Activated CD8-positive, alpha-beta memory T cell treated with anti-CD3 and anti-CD28 coated beads, Interleukin-2, amount 10 ng/mL, durations not matched to agents 7 days and 5 days (primary cell): ENCODE measurements at regions not wholly inside any gene's neighbourhood (a gene's known extent, or its start where the extent isn't known, plus 50 kb on each side); places are given as distances from the start of the nearest gene placed in this dataset.

Experiments
- ATAC-seq: fragments of 150-1000 bp; cut with Tn5 transposase; one replicate; pipeline ENCODE4 v1.10.0; 2021; ENCODE audit warnings: moderate library complexity
- CTCF ChIA-PET: fragments of 350-600 bp; sonication (Branson Sonifier 250); formaldehyde crosslinking; loops from one replicate; lab custom pipeline; 2021; ENCODE audit warnings: antibody characterized with exemption; lab: Charles Lee
- DNase-seq: peaks from one replicate; pipeline ENCODE4 v3.0.0-alpha.2; 2020
- H3K27ac Mint-ChIP-seq: one replicate; pipeline ENCODE4 v1.8.0; 2021; ENCODE audit warnings: mild to moderate bottlenecking, mixed read lengths
- H3K27me3 Mint-ChIP-seq: one replicate; pipeline ENCODE4 v1.8.0; 2021; ENCODE audit warnings: mixed read lengths
- H3K36me3 Mint-ChIP-seq: one replicate; pipeline ENCODE4 v1.8.0; 2021; ENCODE audit warnings: mild to moderate bottlenecking, mixed read lengths
- H3K4me1 Mint-ChIP-seq: one replicate; pipeline ENCODE4 v1.8.0; 2021; ENCODE audit warnings: mixed read lengths
- H3K4me3 Mint-ChIP-seq: one replicate; pipeline ENCODE4 v1.8.0; 2021; ENCODE audit warnings: mild to moderate bottlenecking, moderate library complexity, mixed read lengths
- H3K9me3 Mint-ChIP-seq: one replicate; pipeline ENCODE4 v1.8.0; 2022; ENCODE audit warnings: low read depth, mixed read lengths

DNA sequence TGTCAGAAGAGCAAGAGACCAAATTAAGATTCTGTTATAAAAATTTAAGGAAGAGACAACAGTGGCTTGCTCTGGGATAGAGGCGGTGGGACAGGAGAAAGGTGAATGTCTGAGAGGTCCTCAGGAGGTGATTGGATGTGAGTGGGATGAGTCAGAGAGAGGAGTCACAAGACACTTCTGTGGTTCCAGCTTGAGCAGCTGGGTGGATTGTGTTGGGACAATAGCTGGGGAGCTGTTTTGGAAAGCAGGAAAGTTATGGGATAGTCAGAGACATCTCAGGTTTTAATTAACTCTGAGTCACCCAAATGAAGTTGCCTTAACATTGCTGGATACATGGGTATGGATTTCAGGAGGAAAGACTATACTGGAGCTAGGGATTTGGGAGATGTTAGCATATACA is 218.0 kb upstream of the TRIB2 start:
- no peak overlapping the region for H3K4me3 Mint-ChIP-seq
- H3K4me1 Mint-ChIP-seq, result peaks cover 75% of the 10 kb centered on the region
- H3K36me3 Mint-ChIP-seq, result peaks cover 7% of the 10 kb centered on the region
- no peak for DNase-seq
- peak overlapping the region; percentile 45 for H3K27ac Mint-ChIP-seq
- peaks cover 3% of the 10 kb centered on the region for H3K9me3 Mint-ChIP-seq
- no peaks in the 10 kb centered on the region for H3K27me3 Mint-ChIP-seq
- CTCF ChIA-PET, result interaction anchor here (1.3 to 2.4 kb wide), 2 partner anchors 8 to 217 kb away, joined by 3 to 8 read pairs; partner anchors contain the start of gene TRIB2
- no peak for ATAC-seq

DNA sequence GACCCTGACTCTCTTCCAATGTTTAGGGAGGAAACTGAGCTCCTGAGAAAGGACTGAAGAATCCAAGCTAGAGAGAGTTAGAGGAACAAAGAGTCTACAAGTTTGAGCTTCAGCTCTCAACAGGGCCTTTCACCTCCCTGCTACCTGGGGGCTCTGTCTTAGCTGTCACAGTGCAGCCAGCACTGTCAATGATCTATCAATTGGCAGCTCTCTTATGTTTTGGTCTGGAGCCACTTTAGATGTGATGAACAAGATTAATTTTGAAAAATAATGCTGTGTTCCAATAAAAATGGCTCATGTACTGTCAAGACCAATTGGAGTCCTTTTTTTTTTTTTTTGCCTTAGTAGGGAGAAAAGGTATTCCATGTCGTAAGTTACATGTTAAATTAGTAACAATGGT is 215.8 kb upstream of the TRIB2 start:
- Mint-ChIP-seq H3K4me1 (peaks cover 88% of the 10 kb centered on the region), H3K27ac (peak overlapping the region; percentile 90), H3K9me3 (peaks cover 3% of the 10 kb centered on the region), H3K36me3 (peaks cover 12% of the 10 kb centered on the region), H3K4me3 (peak overlapping the region; percentile 45), H3K27me3 (no peaks in the 10 kb centered on the region)
- DNase-seq, result no peak
- no peak for ATAC-seq
- CTCF ChIA-PET, result interaction anchor here (0.6 to 2.4 kb wide), 8 partner anchors 10 to 434 kb away, joined by 3 to 10 read pairs (median 4); partner anchors contain the start of gene TRIB2

DNA sequence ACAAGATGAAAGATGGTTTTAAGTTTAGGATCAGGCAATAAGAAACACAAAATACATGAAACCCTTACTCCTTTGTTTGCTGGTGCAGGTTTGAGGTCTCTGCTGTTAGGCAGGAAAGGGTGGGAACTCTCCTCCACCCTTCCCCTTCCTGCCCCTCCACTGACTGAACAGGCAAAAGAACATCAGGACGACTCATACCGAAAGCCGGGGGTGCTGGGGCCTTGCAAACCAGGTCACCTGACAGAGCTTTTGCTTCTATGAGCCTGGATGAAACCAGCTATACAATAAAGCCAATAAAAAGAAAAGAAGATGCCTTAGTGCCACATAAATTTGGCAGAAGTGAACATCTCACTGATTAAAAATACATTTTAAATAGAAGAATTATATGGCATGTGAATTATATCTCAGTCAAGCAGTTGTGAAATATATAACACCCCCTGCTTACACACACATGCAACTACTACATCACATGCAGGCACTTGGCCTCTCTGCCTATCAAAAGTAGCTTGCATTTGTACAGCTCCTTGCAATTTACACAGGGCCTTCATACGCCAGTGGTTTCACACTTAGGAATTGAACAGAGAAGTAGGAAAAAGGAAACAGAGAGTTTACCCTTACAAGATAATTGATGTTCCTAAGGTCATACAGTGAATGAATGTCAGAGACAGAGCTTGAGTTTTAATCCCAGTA is 215.1 kb upstream of the TRIB2 start:
- peaks cover 10% of the 10 kb centered on the region for H3K36me3 Mint-ChIP-seq
- no peaks in the 10 kb centered on the region for H3K27me3 Mint-ChIP-seq
- peaks cover 89% of the 10 kb centered on the region for H3K4me1 Mint-ChIP-seq
- H3K4me3 Mint-ChIP-seq, result peak overlapping the region; percentile 45
- H3K9me3 Mint-ChIP-seq, result no peaks in the 10 kb centered on the region
- peak overlapping the region; percentile 90 for H3K27ac Mint-ChIP-seq
- DNase-seq (peak; percentile 94), ATAC-seq (peak; percentile 96)
- CTCF ChIA-PET, result interaction anchor here (0.6 to 1.8 kb wide), 7 partner anchors 11 to 215 kb away, joined by 3 to 10 read pairs (median 3); partner anchors contain the start of gene TRIB2

DNA sequence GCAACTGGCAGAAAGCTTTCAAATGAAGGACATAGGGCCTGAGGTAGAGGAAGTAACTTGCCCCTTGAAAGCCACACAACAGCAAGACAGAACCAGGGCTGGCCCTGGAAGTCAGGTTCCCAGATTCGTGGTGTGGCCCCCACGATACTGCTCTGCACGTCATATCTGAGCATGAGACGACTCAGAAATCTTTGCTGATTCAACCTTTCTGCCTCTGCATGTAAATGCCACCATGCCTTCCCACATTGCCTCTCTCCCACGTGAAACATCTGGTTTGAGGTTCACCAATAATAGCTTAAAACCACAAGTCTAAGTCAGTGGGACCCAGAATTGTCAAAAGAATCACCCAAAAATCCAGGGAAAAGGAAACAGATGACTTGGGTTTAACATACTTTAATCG is 214.0 kb upstream of the TRIB2 start:
- no peaks in the 10 kb centered on the region for H3K27me3 Mint-ChIP-seq
- H3K4me1 Mint-ChIP-seq, result peaks cover 97% of the 10 kb centered on the region
- no peak overlapping the region for H3K4me3 Mint-ChIP-seq
- H3K36me3 Mint-ChIP-seq, result peaks cover 12% of the 10 kb centered on the region
- DNase-seq (peak; percentile 74), ATAC-seq (peak; percentile 28)
- peak overlapping the region; percentile 90 for H3K27ac Mint-ChIP-seq
- no peaks in the 10 kb centered on the region for H3K9me3 Mint-ChIP-seq
- CTCF ChIA-PET, result interaction anchor here (1.3 to 1.8 kb wide), 3 partner anchors 14 to 214 kb away, joined by 3 to 7 read pairs (median 4); partner anchors contain the start of gene TRIB2

DNA sequence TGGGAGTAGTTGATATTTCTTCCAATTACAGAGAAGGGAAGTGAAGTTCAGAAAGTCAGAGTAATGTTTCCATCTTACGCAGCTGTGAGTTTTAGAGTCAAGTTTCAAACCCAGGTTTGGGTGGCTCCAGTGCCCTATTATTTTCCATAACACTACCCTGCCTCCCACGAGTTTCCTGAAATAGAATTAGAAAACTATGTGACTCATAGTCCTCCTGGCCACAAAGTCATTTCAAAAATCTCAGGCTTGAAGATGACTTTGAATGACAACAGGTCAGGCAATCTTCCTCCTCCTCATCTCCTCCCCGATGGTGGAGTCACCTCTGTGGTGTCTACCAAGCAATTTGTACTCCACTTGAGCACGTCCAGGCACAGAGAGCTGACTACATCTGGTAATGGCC is 212.3 kb upstream of the TRIB2 start:
- peak; percentile 62 for DNase-seq
- peaks cover 93% of the 10 kb centered on the region for H3K4me1 Mint-ChIP-seq

DNA sequence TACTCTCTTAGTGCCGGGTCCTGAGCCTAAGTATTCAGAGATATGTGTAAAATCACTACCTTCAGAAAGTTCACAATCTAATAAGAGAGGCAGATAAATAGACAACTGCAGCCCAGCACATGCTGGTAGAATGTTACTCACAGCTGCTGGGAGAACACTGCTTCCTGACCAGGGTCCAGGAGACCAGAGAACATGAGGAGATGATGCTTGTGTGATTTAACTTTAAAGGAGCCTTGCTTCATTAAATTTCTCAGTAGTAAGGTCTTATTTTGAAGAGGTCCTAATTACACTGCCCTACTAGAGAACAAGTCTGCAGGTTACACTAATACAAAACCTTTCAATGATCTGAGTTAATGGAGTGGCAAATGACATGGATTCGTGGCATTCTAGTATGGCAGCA is 209.9 kb upstream of the TRIB2 start:
- Mint-ChIP-seq H3K4me1 (peaks cover 70% of the 10 kb centered on the region), H3K4me3 (no peak overlapping the region)

More for the DNA sequence above, 212.3 kb upstream of the TRIB2 start:
- no peaks in the 10 kb centered on the region for H3K27me3 Mint-ChIP-seq
- ATAC-seq, result peak; percentile 10
- H3K4me3 Mint-ChIP-seq, result no peak overlapping the region
- CTCF ChIA-PET, result interaction anchor here (1.6 to 1.8 kb wide), 2 partner anchors 13 to 51 kb away, joined by 4 to 6 read pairs; no protein-coding TSS in a partner anchor
- H3K9me3 Mint-ChIP-seq, result no peaks in the 10 kb centered on the region
- H3K27ac Mint-ChIP-seq, result peak overlapping the region; percentile 38
- peaks cover 12% of the 10 kb centered on the region for H3K36me3 Mint-ChIP-seq

DNA sequence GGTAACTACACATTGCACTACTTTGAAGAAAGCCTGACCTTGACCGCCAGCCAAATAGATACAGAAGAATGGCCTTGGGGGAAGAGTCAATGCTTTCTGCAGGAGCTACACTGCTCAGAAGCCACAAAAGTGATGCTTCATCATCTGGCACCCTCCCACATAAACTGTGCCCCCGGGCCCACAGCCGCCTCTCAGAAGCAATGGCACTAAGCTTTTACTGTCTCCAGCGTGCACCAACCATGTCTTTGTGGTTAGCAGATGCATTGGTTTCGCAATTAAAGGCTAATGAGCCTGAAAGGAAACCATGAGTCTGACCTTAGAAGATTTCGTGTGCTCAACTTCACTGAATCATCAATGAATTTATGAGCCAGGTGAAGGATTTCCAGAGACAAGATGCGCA is 209.4 kb upstream of the TRIB2 start:
- Mint-ChIP-seq H3K4me1 (peaks cover 65% of the 10 kb centered on the region), H3K27ac (peak overlapping the region; percentile 62), H3K27me3 (no peaks in the 10 kb centered on the region), H3K9me3 (peaks cover 3% of the 10 kb centered on the region), H3K4me3 (no peak overlapping the region), H3K36me3 (peaks cover 22% of the 10 kb centered on the region)
- DNase-seq, result peak; percentile 78
- ATAC-seq, result peak; percentile 72
- CTCF ChIA-PET, result no interaction called here

More for the DNA sequence above, 209.9 kb upstream of the TRIB2 start:
- ATAC-seq, result no peak
- Mint-ChIP-seq H3K9me3 (peaks cover 3% of the 10 kb centered on the region), H3K27ac (peak overlapping the region; percentile 62), H3K36me3 (peaks cover 18% of the 10 kb centered on the region), H3K27me3 (no peaks in the 10 kb centered on the region)
- CTCF ChIA-PET, result no interaction called here
- no peak for DNase-seq

DNA sequence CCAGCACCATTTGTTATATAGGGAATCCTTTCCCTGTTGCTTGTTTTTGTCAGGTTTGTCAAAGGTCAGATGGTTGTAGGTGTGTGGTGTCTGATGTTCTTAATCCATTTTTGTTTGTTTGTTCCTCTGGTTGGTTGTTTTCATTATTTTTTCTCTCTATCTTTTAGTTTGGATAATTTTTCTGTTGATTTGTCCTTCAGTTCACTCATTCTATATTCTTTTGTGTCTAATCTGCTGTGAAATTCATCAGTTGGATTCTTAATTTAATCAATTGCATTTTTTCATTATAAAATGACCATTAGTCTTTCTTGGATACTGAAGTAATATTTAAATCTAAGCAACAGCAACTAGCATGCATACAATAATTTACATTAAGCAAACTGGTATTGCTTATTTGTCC is 206.7 kb upstream of the TRIB2 start:
- Mint-ChIP-seq H3K9me3 (peaks cover 3% of the 10 kb centered on the region), H3K4me3 (no peak overlapping the region), H3K27me3 (no peaks in the 10 kb centered on the region), H3K4me1 (peaks cover 57% of the 10 kb centered on the region), H3K36me3 (peaks cover 16% of the 10 kb centered on the region), H3K27ac (no peak overlapping the region)
- CTCF ChIA-PET, result no interaction called here
- DNase-seq (no peak), ATAC-seq (no peak)

DNA sequence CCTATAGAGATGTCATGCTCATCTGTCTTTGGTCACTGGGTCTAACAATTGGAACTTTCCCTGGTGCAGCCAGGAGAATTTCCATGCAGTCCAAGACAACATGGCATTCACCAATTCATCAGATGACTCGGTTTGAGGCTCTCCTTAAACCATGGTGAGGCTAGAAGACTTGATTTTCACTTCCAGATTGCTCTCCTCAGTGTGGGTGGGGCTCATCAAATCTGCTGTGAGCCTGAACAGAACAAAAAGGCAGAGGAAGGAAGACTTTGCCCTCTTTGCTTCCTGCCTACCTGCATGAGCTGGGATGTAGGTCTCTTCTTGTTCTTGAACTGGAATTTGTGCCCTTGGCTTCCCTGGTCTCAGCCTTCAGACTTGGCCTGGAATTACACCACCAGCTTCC is 203.4 kb upstream of the TRIB2 start:
- CTCF ChIA-PET, result no interaction called here
- Mint-ChIP-seq H3K27ac (peak overlapping the region; percentile 28), H3K9me3 (peaks cover 6% of the 10 kb centered on the region), H3K4me3 (no peak overlapping the region), H3K36me3 (peaks cover 14% of the 10 kb centered on the region), H3K4me1 (peaks cover 33% of the 10 kb centered on the region), H3K27me3 (peaks cover 2% of the 10 kb centered on the region)
- DNase-seq, result no peak
- ATAC-seq, result no peak

DNA sequence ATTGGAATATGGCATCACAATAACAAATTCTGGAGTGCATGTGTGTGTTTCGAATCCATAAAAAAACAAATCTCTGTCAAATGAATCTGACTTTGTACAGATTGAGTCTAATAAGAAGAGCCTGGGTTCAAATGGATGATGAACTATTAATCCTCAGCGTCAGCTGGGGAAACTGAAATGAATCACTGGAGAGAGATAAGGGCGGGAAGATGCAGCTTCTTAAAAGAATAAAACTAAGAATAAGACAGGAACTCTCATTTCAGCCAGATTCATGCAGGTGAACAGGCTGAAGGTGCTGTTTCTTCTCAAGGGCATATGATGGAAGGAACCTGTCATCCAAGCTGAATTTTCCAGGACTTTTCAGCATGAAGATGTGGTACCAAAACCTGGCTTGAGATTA is 202.6 kb upstream of the TRIB2 start:
- no peak for ATAC-seq
- peak overlapping the region; percentile 80 for H3K27ac Mint-ChIP-seq
- peaks cover 28% of the 10 kb centered on the region for H3K4me1 Mint-ChIP-seq

DNA sequence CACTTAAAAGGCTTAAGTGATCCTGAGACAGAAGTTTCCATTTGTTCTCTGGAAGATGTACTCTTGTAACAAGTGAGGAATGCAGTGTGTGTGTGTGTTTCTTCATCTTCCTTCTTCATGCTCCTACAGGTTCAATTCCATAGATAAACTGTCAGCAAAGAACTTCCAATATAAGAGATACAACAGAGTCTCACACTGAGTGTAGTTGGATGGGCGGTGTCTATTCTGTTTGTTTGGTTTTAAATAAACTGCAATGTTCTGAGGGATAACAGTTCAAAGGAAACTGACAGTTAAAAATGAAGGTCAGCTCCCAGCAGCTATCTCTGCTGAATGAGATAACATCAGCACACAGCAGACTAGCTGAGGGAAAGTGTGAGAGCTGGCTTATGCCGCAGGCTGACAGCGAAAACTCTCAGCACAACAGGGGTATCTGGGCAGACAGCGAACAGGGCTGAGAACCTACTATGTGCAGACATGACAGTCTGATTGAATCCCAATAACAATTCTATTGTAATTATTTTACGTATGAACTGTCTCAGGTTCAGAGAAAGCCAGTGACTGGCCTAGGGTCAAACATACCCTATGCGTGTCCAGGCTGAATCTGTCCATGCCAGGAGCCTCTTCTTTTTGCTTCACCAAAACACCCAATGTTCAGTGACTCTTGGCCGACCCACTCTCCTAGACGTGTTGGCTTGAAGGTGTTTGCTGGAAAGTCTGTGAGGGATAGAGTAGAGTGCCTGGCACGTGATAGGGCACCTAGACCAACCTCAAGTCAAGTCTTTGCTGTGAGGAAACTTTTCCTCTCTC is 201.9 kb upstream of the TRIB2 start:
- Mint-ChIP-seq H3K4me3 (no peak overlapping the region), H3K36me3 (peaks cover 8% of the 10 kb centered on the region), H3K9me3 (peaks cover 6% of the 10 kb centered on the region), H3K27ac (peak overlapping the region; percentile 80), H3K4me1 (peaks cover 28% of the 10 kb centered on the region), H3K27me3 (peaks cover 2% of the 10 kb centered on the region)
- CTCF ChIA-PET, result interaction anchor here (1.2 kb wide), 1 partner anchor 201 kb away, joined by 4 read pairs; no protein-coding TSS in a partner anchor
- ATAC-seq (peak; percentile 90), DNase-seq (peak; percentile 69)

More for the DNA sequence above, 202.6 kb upstream of the TRIB2 start:
- Mint-ChIP-seq H3K27me3 (peaks cover 2% of the 10 kb centered on the region), H3K9me3 (peaks cover 6% of the 10 kb centered on the region), H3K36me3 (peaks cover 11% of the 10 kb centered on the region), H3K4me3 (no peak overlapping the region)
- DNase-seq, result no peak
- CTCF ChIA-PET, result interaction anchor here (1.2 kb wide), 1 partner anchor 202 kb away, joined by 4 read pairs; no protein-coding TSS in a partner anchor

DNA sequence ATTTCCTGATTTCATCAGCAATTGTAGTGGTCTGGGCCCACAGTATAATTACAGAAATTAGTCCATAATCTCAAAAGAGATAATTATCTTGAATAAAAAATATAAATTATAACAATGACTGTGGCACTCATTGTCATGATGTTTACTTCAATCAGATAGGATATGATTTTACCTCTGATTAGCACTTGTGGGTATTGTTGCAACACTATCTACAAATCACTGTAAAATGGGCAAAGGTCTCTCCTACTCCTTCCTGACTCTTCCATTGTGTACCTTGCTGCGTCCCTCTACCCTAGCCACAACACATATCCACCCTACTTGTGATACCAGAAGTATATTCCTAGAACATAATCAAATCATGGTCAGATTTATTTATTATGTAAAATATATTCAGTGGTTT is 200.9 kb upstream of the TRIB2 start:
- DNase-seq (no peak), ATAC-seq (no peak)
- peaks cover 2% of the 10 kb centered on the region for H3K27me3 Mint-ChIP-seq
- peaks cover 28% of the 10 kb centered on the region for H3K4me1 Mint-ChIP-seq
- CTCF ChIA-PET, result no interaction called here
- peaks cover 6% of the 10 kb centered on the region for H3K36me3 Mint-ChIP-seq
- no peak overlapping the region for H3K27ac Mint-ChIP-seq
- peaks cover 3% of the 10 kb centered on the region for H3K9me3 Mint-ChIP-seq
- H3K4me3 Mint-ChIP-seq, result no peak overlapping the region

DNA sequence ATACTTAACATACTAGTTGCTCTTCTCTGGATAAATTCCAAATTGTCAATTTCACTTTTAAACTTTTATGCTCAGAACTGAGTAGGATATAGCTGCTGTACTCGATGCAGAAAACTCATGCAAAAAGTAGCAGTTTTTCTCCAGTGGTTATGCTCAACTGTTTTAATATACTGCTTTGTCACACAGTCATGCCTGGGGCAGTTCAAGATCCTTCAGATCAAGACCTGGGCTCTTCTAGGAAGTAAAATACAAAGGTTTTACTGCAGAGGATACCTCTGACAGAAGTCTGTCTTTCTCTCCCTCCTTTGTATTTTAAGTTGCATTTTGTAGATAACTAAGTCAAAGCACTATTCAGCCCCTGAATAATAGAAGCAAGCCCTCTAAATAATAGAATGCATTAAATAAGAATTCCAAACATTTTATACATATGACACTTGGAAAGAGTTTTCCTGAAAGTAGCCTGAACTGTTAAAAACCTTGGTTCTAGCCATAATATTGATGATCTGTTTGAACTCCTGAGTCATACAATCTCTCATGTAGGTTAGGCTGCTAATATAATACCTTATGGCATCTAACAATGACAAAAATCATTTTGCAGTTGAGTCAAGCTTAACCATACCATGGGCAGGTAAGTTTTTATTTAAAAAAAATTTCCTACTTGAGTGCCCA is 183.3 kb upstream of the TRIB2 start:
- Mint-ChIP-seq H3K9me3 (no peaks in the 10 kb centered on the region), H3K27ac (no peak overlapping the region), H3K27me3 (peaks cover 4% of the 10 kb centered on the region), H3K4me1 (peaks cover 2% of the 10 kb centered on the region), H3K4me3 (no peak overlapping the region), H3K36me3 (no peaks in the 10 kb centered on the region)
- ATAC-seq (no peak), DNase-seq (no peak)
- CTCF ChIA-PET, result no interaction called here
